ENCODE measurements at regions not wholly inside any gene's neighbourhood (a gene's known extent, or its start where the extent isn't known, plus 50 kb on each side); places are given as distances from the start of the nearest gene placed in this dataset.

- no peak overlapping the region for H3K27ac ChIP-seq
- TF ChIP-seq POLR2A (IDR thresholded peaks at IDR 0.05) (no peak), CTCF (IDR thresholded peaks at IDR 0.05 in 4 of 5, conservative IDR thresholded peaks at IDR 0.05 in 1 of 5) (no peak)
- no peak for ATAC-seq
Observed at GRCh38 chr6:8608737-8609136, 173.4 kb upstream of the SLC35B3 start.

GRCh38 chr6:8589941-8590729, 154.8 kb upstream of the SLC35B3 start:
- intact Hi-C loops (cut with DNase I; ENCODE audit: low total_unique reads): no loop called here
- in situ Hi-C loops (cut with MboI; ENCODE audit: low sequenced_read_pairs in 4 of 4): no loop called here
- TF ChIP-seq POLR2A (IDR thresholded peaks at IDR 0.05): no peak
- TF ChIP-seq CTCF (IDR thresholded peaks at IDR 0.05 in 4 of 5, conservative IDR thresholded peaks at IDR 0.05 in 1 of 5): no peak

More at GRCh38 chr6:8608737-8609136, 173.4 kb upstream of the SLC35B3 start:
- Histone ChIP-seq H3K27me3 (no peaks in the 10 kb centered on the region), H3K36me3 (no peaks in the 10 kb centered on the region), H3K9me3 (no peaks in the 10 kb centered on the region), H3K4me3 (no peak overlapping the region), H3K4me1 (no peaks in the 10 kb centered on the region)
- no peak for DNase-seq
- intact Hi-C loops (cut with DNase I; ENCODE audit: low total_unique reads): no loop called here
- in situ Hi-C loops (cut with MboI; ENCODE audit: low sequenced_read_pairs in 4 of 4): no loop called here

GRCh38 chr6:8588176-8588575, 152.8 kb upstream of the SLC35B3 start:
- Histone ChIP-seq H3K4me3 (no peak overlapping the region), H3K9me3 (no peaks in the 10 kb centered on the region), H3K27me3 (no peaks in the 10 kb centered on the region), H3K27ac (no peak overlapping the region), H3K36me3 (no peaks in the 10 kb centered on the region), H3K4me1 (peaks cover 0 to 6% of the 10 kb centered on the region in 2 donors)
- TF ChIP-seq CTCF (IDR thresholded peaks at IDR 0.05 in 4 of 5, conservative IDR thresholded peaks at IDR 0.05 in 1 of 5) (no peak), POLR2A (IDR thresholded peaks at IDR 0.05) (no peak)
- no peak for DNase-seq
- ATAC-seq: no peak
- intact Hi-C loops (cut with DNase I; ENCODE audit: low total_unique reads): no loop called here
- in situ Hi-C loops (cut with MboI; ENCODE audit: low sequenced_read_pairs in 4 of 4): no loop called here

More at GRCh38 chr6:8589941-8590729, 154.8 kb upstream of the SLC35B3 start:
- no peaks in the 10 kb centered on the region for H3K27me3 ChIP-seq
- no peaks in the 10 kb centered on the region for H3K9me3 ChIP-seq
- H3K36me3 ChIP-seq: no peaks in the 10 kb centered on the region
- ATAC-seq (no peak), DNase-seq (no peak)
- H3K4me3 ChIP-seq: no peak overlapping the region
- H3K4me1 ChIP-seq: peaks cover 0 to 6% of the 10 kb centered on the region in 2 donors
- no peak overlapping the region for H3K27ac ChIP-seq

- no peaks in the 10 kb centered on the region for H3K36me3 ChIP-seq
- TF ChIP-seq POLR2A (IDR thresholded peaks at IDR 0.05) (no peak), CTCF (IDR thresholded peaks at IDR 0.05 in 4 of 5, conservative IDR thresholded peaks at IDR 0.05 in 1 of 5) (no peak)
- intact Hi-C loops (cut with DNase I; ENCODE audit: low total_unique reads): no loop called here
- no peaks in the 10 kb centered on the region for H3K4me1 ChIP-seq
- no peak overlapping the region for H3K4me3 ChIP-seq
- ATAC-seq: no peak
- DNase-seq: no peak
- no peak overlapping the region for H3K27ac ChIP-seq
- in situ Hi-C loops (cut with MboI; ENCODE audit: low sequenced_read_pairs in 4 of 4): no loop called here
- H3K9me3 ChIP-seq: no peaks in the 10 kb centered on the region
- no peaks in the 10 kb centered on the region for H3K27me3 ChIP-seq
Observed at GRCh38 chr6:8583291-8583690, 147.9 kb upstream of the SLC35B3 start.

Data from gastrocnemius medialis (tissue), 4 donors.